Neutrophil (primary cell): ENCODE measurements at regions not wholly inside any gene's neighbourhood (a gene's known extent, or its start where the extent isn't known, plus 50 kb on each side); places are given as distances from the start of the nearest gene placed in this dataset.

Source experiments
- H3K27ac ChIP-seq: fragments of 200-600 bp; sonication (generic); 2 replicates; pipeline ENCODE4 v1.5.1; 2016; ENCODE audit warnings: mild to moderate bottlenecking, moderate library complexity
- H3K27me3 ChIP-seq: fragments of 200-600 bp; sonication (generic); 2 replicates; pipeline ENCODE4 v1.6.0; 2016; ENCODE audit warnings: mild to moderate bottlenecking
- H3K36me3 ChIP-seq: fragments of 200-600 bp; sonication (generic); 2 replicates; pipeline ENCODE4 v1.5.1; 2017
- H3K4me1 ChIP-seq, 2 experiments: fragments of 200-600 bp in 1 of 2; sonication (generic) in 1 of 2; 1 replicate in 1 of 2; 2 replicates in 1 of 2; pipeline versions ENCODE4 v1.5.1 to v1.6.1; 2013 to 2016; ENCODE audit warnings: low read depth in 1 of 2, low read length in 1 of 2, mild to moderate bottlenecking in 1 of 2, moderate library complexity in 1 of 2; ENCODE audit not compliant: control insufficient read depth in 1 of 2, insufficient read depth in 1 of 2
- H3K4me3 ChIP-seq, 2 experiments: fragments of 200-600 bp in 1 of 2; sonication (generic) in 1 of 2; 1 replicate in 1 of 2; 2 replicates in 1 of 2; pipeline ENCODE4 v1.5.1; 2013 to 2016; ENCODE audit warnings: low read depth in 1 of 2, low read length in 1 of 2, mild to moderate bottlenecking in 1 of 2, moderate library complexity in 1 of 2
- H3K9me3 ChIP-seq: fragments of 200-600 bp; sonication (generic); 2 replicates; pipeline ENCODE4 v1.5.1; 2016
- CTCF ChIP-seq: fragments of 200-600 bp; sonication (generic); IDR thresholded peaks from 2 replicates; pipeline ENCODE4 v1.5.1; 2016; ENCODE audit warnings: antibody characterized with exemption

GRCh38 chr2:59249441-59250306, 1008.5 kb upstream of the FANCL start:
- no peak for TF ChIP-seq CTCF
- Histone ChIP-seq H3K36me3 (no peaks in the 10 kb centered on the region), H3K27me3 (no peaks in the 10 kb centered on the region), H3K4me1 (no peaks in the 10 kb centered on the region), H3K27ac (no peak overlapping the region), H3K9me3 (no peaks in the 10 kb centered on the region), H3K4me3 (no peak overlapping the region)

- Histone ChIP-seq H3K4me3 (no peak overlapping the region), H3K36me3 (no peaks in the 10 kb centered on the region), H3K9me3 (no peaks in the 10 kb centered on the region), H3K27ac (no peak overlapping the region), H3K4me1 (no peaks in the 10 kb centered on the region), H3K27me3 (no peaks in the 10 kb centered on the region)
- no peak for TF ChIP-seq CTCF
Measured at GRCh38 chr2:59239146-59239545, 998.0 kb upstream of the FANCL start.

- H3K4me1 ChIP-seq = no peaks in the 10 kb centered on the region
- H3K27me3 ChIP-seq = no peaks in the 10 kb centered on the region
- no peak overlapping the region for H3K27ac ChIP-seq
- no peak overlapping the region for H3K4me3 ChIP-seq
- no peaks in the 10 kb centered on the region for H3K9me3 ChIP-seq
- no peak for TF ChIP-seq CTCF
- H3K36me3 ChIP-seq = no peaks in the 10 kb centered on the region
Measured at GRCh38 chr2:59237311-59237710, 996.2 kb upstream of the FANCL start.

GRCh38 chr2:59236723-59237122, 995.6 kb upstream of the FANCL start:
- Histone ChIP-seq H3K4me3 (no peak overlapping the region), H3K27ac (no peak overlapping the region), H3K4me1 (no peaks in the 10 kb centered on the region), H3K36me3 (no peaks in the 10 kb centered on the region), H3K27me3 (no peaks in the 10 kb centered on the region), H3K9me3 (no peaks in the 10 kb centered on the region)
- TF ChIP-seq CTCF = no peak

- no peak overlapping the region for H3K27ac ChIP-seq
- H3K27me3 ChIP-seq = no peaks in the 10 kb centered on the region
- no peaks in the 10 kb centered on the region for H3K36me3 ChIP-seq
- no peaks in the 10 kb centered on the region for H3K4me1 ChIP-seq
- no peaks in the 10 kb centered on the region for H3K9me3 ChIP-seq
- no peak overlapping the region for H3K4me3 ChIP-seq
- TF ChIP-seq CTCF = no peak
Measured at GRCh38 chr2:59233920-59234319, 992.8 kb upstream of the FANCL start.
